WTC11 (cell line): ENCODE measurements at regions not wholly inside any gene's neighbourhood (a gene's known extent, or its start where the extent isn't known, plus 50 kb on each side); places are given as distances from the start of the nearest gene placed in this dataset.

Source experiments
- ATAC-seq: fragments of 200-7000 bp; cut with Tn5 transposase; 2 replicates; pipeline ENCODE4 v1.10.0; 2021; ENCODE audit warnings: mild to moderate bottlenecking, moderate library complexity
- CTCF ChIA-PET: fragments of 300-600 bp; sonication (Branson Sonifier 250); formaldehyde crosslinking; loops from one replicate; lab custom pipeline; 2021; ENCODE audit warnings: antibody characterized with exemption; lab: Charles Lee
- POLR2A ChIA-PET: fragments of 350-600 bp; sonication (Branson Sonifier 250); formaldehyde crosslinking; loops from one replicate; lab custom pipeline; 2021; ENCODE audit warnings: antibody characterized with exemption; lab: Charles Lee
- DNase-seq: peaks from one replicate; pipeline ENCODE4 v3.0.0; 2021; ENCODE audit warnings: low spot score
- H3K27ac Mint-ChIP-seq: 2 replicates; pipeline ENCODE4 v1.8.0; 2021; ENCODE audit warnings: mixed read lengths
- H3K27me3 Mint-ChIP-seq: 2 replicates; pipeline ENCODE4 v1.8.0; 2021; ENCODE audit warnings: low read depth, mild to moderate bottlenecking, moderate library complexity, mixed read lengths
- H3K36me3 Mint-ChIP-seq: 2 replicates; pipeline ENCODE4 v1.8.0; 2021; ENCODE audit warnings: mixed read lengths
- H3K4me1 Mint-ChIP-seq: 2 replicates; pipeline ENCODE4 v1.8.0; 2022; ENCODE audit warnings: mixed read lengths
- H3K4me3 Mint-ChIP-seq: 2 replicates; pipeline ENCODE4 v1.8.0; 2021; ENCODE audit warnings: mild to moderate bottlenecking, moderate library complexity, mixed read lengths
- H3K9me3 Mint-ChIP-seq: 2 replicates; pipeline ENCODE4 v1.8.0; 2021; ENCODE audit warnings: mixed read lengths
- CBFB ChIP-seq: sonication (generic); formaldehyde crosslinking; IDR thresholded peaks from 2 replicates; pipeline ENCODE4 v1.8.1; 2022; ENCODE audit warnings: mild to moderate bottlenecking, low read depth, missing genetic modification reagents
- ELF4 ChIP-seq: sonication (generic); formaldehyde crosslinking; IDR thresholded peaks from 2 replicates; pipeline ENCODE4 v1.8.1; 2022; ENCODE audit warnings: low read depth, mild to moderate bottlenecking, moderate library complexity, missing genetic modification reagents
- MXD4 ChIP-seq: fragments of 250-450 bp; sonication (Bioruptor Pico); IDR thresholded peaks from 2 replicates; pipeline ENCODE4 v1.8.0; 2021; ENCODE audit warnings: mild to moderate bottlenecking, moderate library complexity, borderline replicate concordance
- MYBL2 ChIP-seq: sonication (generic); formaldehyde crosslinking; IDR thresholded peaks from 2 replicates; pipeline ENCODE4 v1.8.1; 2023; ENCODE audit warnings: mild to moderate bottlenecking, moderate library complexity, missing genetic modification reagents
- NFATC4 ChIP-seq: fragments of 250-450 bp; sonication (Bioruptor Pico); IDR thresholded peaks from 2 replicates; pipeline ENCODE4 v1.9.0; 2021; ENCODE audit warnings: mild to moderate bottlenecking
- NR3C1 ChIP-seq: sonication (generic); formaldehyde crosslinking; conservative IDR thresholded peaks from 2 replicates; pipeline ENCODE4 v1.8.1; 2023; ENCODE audit warnings: low read depth, mild to moderate bottlenecking, missing genetic modification reagents
- RELA ChIP-seq: sonication (generic); formaldehyde crosslinking; IDR thresholded peaks from 2 replicates; pipeline ENCODE4 v1.8.1; 2022; ENCODE audit warnings: missing genetic modification reagents, mild to moderate bottlenecking, borderline replicate concordance
- TEAD1 ChIP-seq: sonication (generic); formaldehyde crosslinking; IDR thresholded peaks from 2 replicates; pipeline ENCODE4 v1.8.0; 2022; ENCODE audit warnings: mild to moderate bottlenecking, missing genetic modification reagents
- ZNF138 ChIP-seq: sonication (generic); formaldehyde crosslinking; conservative IDR thresholded peaks from 2 replicates; pipeline ENCODE4 v1.8.1; 2022; ENCODE audit warnings: mild to moderate bottlenecking, moderate library complexity, missing genetic modification reagents
- ZNF232 ChIP-seq: sonication (generic); formaldehyde crosslinking; IDR thresholded peaks from 2 replicates; pipeline ENCODE4 v1.8.0; 2022; ENCODE audit warnings: mild to moderate bottlenecking, missing genetic modification reagents
- ZNF317 ChIP-seq: sonication (generic); formaldehyde crosslinking; IDR thresholded peaks from 2 replicates; pipeline ENCODE4 v1.8.1; 2023; ENCODE audit warnings: low read depth, mild to moderate bottlenecking, moderate library complexity, missing genetic modification reagents, borderline replicate concordance
- ZNF671 ChIP-seq: fragments of 250-450 bp; sonication (Bioruptor Pico); IDR thresholded peaks from 2 replicates; pipeline ENCODE4 v1.8.0; 2021; ENCODE audit warnings: mild to moderate bottlenecking
- TF ChIP-seq, protein P1 (sequence below): fragments of 250-450 bp; sonication (Bioruptor Pico); IDR thresholded peaks from 2 replicates; pipeline ENCODE4 v1.8.0; 2021; ENCODE audit warnings: mild to moderate bottlenecking
- TF ChIP-seq, protein P2 (sequence below): sonication (generic); formaldehyde crosslinking; IDR thresholded peaks from 2 replicates; pipeline ENCODE4 v1.8.1; 2022; ENCODE audit warnings: missing genetic modification reagents, borderline replicate concordance
- TF ChIP-seq, protein P3 (sequence below): fragments of 250-450 bp; sonication (Bioruptor Pico); IDR thresholded peaks from 2 replicates; pipeline ENCODE4 v1.9.0; 2021; ENCODE audit warnings: mild to moderate bottlenecking, borderline replicate concordance
- TF ChIP-seq, protein P4 (sequence below): sonication (generic); formaldehyde crosslinking; IDR thresholded peaks from 2 replicates; pipeline ENCODE4 v1.8.1; 2022; ENCODE audit warnings: mild to moderate bottlenecking, moderate library complexity, missing genetic modification reagents
- TF ChIP-seq, protein P5 (sequence below): sonication (generic); formaldehyde crosslinking; IDR thresholded peaks from 2 replicates; pipeline ENCODE4 v1.8.0; 2022; ENCODE audit warnings: mild to moderate bottlenecking, missing genetic modification reagents
- TF ChIP-seq, protein P6 (sequence below): sonication (generic); formaldehyde crosslinking; IDR thresholded peaks from 2 replicates; pipeline ENCODE4 v1.8.1; 2023; ENCODE audit warnings: mild to moderate bottlenecking, missing genetic modification reagents
- TF ChIP-seq, protein P7 (sequence below): fragments of 200-600 bp; IDR thresholded peaks from 2 replicates; pipeline ENCODE4 v1.8.0; 2022; ENCODE audit warnings: antibody characterized with exemption
- TF ChIP-seq, protein P8 (sequence below): sonication (generic); formaldehyde crosslinking; IDR thresholded peaks from 2 replicates; pipeline ENCODE4 v1.8.0; 2023; ENCODE audit warnings: missing genetic modification reagents
- TF ChIP-seq, protein P9 (sequence below): fragments of 250-450 bp; sonication (Bioruptor Pico); IDR thresholded peaks from 2 replicates; pipeline ENCODE4 v1.9.0; 2021; ENCODE audit warnings: moderate library complexity, mild to moderate bottlenecking, inconsistent platforms, borderline replicate concordance
- TF ChIP-seq, protein P10 (sequence below): fragments of 250-450 bp; sonication (Bioruptor Pico); IDR thresholded peaks from 2 replicates; pipeline ENCODE4 v1.9.0; 2021; ENCODE audit warnings: mild to moderate bottlenecking

DNA sequence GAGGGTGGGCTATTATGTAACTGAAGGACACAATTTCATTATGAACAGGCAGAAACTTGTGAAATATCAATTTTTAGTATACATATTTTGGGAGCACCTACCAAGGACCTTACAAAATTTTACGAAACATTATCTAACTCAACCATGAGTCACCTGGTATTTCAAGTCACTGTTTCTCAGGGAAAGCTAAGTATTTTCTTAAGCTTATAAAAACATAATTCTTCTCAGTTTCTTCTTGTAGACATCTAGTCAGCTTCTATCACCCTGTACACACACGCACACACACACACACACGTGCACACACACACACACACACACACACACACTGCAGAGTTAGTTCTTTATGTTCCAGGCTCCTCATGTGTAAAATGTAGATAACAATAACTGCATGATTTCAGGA is 658.3 kb downstream of the TUSC7 start:
- CTCF ChIA-PET, result no interaction called here
- peaks cover 19% of the 10 kb centered on the region for H3K9me3 Mint-ChIP-seq
- no peak overlapping the region for H3K4me3 Mint-ChIP-seq
- TF ChIP-seq, protein P1, sequence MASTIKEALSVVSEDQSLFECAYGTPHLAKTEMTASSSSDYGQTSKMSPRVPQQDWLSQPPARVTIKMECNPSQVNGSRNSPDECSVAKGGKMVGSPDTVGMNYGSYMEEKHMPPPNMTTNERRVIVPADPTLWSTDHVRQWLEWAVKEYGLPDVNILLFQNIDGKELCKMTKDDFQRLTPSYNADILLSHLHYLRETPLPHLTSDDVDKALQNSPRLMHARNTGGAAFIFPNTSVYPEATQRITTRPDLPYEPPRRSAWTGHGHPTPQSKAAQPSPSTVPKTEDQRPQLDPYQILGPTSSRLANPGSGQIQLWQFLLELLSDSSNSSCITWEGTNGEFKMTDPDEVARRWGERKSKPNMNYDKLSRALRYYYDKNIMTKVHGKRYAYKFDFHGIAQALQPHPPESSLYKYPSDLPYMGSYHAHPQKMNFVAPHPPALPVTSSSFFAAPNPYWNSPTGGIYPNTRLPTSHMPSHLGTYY (CRISPR knock-in tag), result no peak
- TF ChIP-seq, protein P2, sequence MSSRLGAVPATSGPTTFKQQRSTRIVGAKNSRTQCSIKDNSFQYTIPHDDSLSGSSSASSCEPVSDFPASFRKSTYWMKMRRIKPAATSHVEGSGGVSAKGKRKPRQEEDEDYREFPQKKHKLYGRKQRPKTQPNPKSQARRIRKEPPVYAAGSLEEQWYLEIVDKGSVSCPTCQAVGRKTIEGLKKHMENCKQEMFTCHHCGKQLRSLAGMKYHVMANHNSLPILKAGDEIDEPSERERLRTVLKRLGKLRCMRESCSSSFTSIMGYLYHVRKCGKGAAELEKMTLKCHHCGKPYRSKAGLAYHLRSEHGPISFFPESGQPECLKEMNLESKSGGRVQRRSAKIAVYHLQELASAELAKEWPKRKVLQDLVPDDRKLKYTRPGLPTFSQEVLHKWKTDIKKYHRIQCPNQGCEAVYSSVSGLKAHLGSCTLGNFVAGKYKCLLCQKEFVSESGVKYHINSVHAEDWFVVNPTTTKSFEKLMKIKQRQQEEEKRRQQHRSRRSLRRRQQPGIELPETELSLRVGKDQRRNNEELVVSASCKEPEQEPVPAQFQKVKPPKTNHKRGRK (CRISPR knock-in tag), result no peak
- no peak for TF ChIP-seq RELA (CRISPR knock-in tag)
- TF ChIP-seq ZNF232, result no peak
- TF ChIP-seq, protein P3, sequence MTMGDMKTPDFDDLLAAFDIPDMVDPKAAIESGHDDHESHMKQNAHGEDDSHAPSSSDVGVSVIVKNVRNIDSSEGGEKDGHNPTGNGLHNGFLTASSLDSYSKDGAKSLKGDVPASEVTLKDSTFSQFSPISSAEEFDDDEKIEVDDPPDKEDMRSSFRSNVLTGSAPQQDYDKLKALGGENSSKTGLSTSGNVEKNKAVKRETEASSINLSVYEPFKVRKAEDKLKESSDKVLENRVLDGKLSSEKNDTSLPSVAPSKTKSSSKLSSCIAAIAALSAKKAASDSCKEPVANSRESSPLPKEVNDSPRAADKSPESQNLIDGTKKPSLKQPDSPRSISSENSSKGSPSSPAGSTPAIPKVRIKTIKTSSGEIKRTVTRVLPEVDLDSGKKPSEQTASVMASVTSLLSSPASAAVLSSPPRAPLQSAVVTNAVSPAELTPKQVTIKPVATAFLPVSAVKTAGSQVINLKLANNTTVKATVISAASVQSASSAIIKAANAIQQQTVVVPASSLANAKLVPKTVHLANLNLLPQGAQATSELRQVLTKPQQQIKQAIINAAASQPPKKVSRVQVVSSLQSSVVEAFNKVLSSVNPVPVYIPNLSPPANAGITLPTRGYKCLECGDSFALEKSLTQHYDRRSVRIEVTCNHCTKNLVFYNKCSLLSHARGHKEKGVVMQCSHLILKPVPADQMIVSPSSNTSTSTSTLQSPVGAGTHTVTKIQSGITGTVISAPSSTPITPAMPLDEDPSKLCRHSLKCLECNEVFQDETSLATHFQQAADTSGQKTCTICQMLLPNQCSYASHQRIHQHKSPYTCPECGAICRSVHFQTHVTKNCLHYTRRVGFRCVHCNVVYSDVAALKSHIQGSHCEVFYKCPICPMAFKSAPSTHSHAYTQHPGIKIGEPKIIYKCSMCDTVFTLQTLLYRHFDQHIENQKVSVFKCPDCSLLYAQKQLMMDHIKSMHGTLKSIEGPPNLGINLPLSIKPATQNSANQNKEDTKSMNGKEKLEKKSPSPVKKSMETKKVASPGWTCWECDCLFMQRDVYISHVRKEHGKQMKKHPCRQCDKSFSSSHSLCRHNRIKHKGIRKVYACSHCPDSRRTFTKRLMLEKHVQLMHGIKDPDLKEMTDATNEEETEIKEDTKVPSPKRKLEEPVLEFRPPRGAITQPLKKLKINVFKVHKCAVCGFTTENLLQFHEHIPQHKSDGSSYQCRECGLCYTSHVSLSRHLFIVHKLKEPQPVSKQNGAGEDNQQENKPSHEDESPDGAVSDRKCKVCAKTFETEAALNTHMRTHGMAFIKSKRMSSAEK, result no peak
- TF ChIP-seq ZNF138 (CRISPR knock-in tag), result no peak
- no peak for TF ChIP-seq ZNF317
- TF ChIP-seq, all 79 proteins: peak for 0
- Mint-ChIP-seq H3K4me1 (peaks cover 2% of the 10 kb centered on the region), H3K27ac (no peak overlapping the region), H3K36me3 (peaks cover 16% of the 10 kb centered on the region), H3K27me3 (peaks cover 2% of the 10 kb centered on the region; the same call in 1 of the 2 replicates)
- ATAC-seq (no peak), DNase-seq (no peak)
- POLR2A ChIA-PET, result no interaction called here

DNA sequence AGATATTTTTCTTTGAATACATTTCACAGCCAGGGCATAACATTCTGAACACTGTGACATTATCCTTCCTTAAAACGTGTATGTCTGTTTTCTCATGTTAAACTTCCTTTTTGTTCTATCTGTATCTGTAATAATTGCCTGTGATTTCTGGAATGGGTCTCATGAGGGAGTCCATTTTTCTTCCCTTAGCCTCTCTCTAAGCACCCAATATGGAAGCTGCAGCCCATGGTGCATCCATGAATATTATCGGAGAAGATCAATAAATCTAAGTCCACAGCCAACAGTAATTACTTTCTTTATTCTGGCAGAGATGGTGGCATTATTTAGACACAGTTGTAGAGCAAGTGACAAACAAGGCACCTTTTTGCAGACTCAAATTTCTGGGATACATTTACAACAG is 671.1 kb downstream of the TUSC7 start:
- DNase-seq (no peak), ATAC-seq (no peak)
- POLR2A ChIA-PET, result no interaction called here
- H3K36me3 Mint-ChIP-seq, result no peaks in the 10 kb centered on the region
- H3K27ac Mint-ChIP-seq, result no peak overlapping the region
- H3K27me3 Mint-ChIP-seq, result no peaks in the 10 kb centered on the region
- H3K9me3 Mint-ChIP-seq, result peaks cover 9% of the 10 kb centered on the region; the same call in 1 of the 2 replicates
- no peak overlapping the region for H3K4me3 Mint-ChIP-seq
- peaks cover 15% of the 10 kb centered on the region for H3K4me1 Mint-ChIP-seq
- CTCF ChIA-PET, result no interaction called here
- no peak for TF ChIP-seq ELF4
- no peak for TF ChIP-seq MYBL2
- TF ChIP-seq, protein P4, sequence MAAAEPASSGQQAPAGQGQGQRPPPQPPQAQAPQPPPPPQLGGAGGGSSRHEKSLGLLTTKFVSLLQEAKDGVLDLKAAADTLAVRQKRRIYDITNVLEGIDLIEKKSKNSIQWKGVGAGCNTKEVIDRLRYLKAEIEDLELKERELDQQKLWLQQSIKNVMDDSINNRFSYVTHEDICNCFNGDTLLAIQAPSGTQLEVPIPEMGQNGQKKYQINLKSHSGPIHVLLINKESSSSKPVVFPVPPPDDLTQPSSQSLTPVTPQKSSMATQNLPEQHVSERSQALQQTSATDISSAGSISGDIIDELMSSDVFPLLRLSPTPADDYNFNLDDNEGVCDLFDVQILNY (CRISPR knock-in tag), result no peak
- no peak for TF ChIP-seq TEAD1
- no peak for TF ChIP-seq CBFB (CRISPR knock-in tag)
- TF ChIP-seq, protein P5, sequence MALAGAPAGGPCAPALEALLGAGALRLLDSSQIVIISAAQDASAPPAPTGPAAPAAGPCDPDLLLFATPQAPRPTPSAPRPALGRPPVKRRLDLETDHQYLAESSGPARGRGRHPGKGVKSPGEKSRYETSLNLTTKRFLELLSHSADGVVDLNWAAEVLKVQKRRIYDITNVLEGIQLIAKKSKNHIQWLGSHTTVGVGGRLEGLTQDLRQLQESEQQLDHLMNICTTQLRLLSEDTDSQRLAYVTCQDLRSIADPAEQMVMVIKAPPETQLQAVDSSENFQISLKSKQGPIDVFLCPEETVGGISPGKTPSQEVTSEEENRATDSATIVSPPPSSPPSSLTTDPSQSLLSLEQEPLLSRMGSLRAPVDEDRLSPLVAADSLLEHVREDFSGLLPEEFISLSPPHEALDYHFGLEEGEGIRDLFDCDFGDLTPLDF (CRISPR knock-in tag), result no peak
- no peak for TF ChIP-seq NFATC4 (CRISPR knock-in tag)
- TF ChIP-seq, protein P6, sequence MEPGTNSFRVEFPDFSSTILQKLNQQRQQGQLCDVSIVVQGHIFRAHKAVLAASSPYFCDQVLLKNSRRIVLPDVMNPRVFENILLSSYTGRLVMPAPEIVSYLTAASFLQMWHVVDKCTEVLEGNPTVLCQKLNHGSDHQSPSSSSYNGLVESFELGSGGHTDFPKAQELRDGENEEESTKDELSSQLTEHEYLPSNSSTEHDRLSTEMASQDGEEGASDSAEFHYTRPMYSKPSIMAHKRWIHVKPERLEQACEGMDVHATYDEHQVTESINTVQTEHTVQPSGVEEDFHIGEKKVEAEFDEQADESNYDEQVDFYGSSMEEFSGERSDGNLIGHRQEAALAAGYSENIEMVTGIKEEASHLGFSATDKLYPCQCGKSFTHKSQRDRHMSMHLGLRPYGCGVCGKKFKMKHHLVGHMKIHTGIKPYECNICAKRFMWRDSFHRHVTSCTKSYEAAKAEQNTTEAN (CRISPR knock-in tag), result no peak
- TF ChIP-seq, protein P7, sequence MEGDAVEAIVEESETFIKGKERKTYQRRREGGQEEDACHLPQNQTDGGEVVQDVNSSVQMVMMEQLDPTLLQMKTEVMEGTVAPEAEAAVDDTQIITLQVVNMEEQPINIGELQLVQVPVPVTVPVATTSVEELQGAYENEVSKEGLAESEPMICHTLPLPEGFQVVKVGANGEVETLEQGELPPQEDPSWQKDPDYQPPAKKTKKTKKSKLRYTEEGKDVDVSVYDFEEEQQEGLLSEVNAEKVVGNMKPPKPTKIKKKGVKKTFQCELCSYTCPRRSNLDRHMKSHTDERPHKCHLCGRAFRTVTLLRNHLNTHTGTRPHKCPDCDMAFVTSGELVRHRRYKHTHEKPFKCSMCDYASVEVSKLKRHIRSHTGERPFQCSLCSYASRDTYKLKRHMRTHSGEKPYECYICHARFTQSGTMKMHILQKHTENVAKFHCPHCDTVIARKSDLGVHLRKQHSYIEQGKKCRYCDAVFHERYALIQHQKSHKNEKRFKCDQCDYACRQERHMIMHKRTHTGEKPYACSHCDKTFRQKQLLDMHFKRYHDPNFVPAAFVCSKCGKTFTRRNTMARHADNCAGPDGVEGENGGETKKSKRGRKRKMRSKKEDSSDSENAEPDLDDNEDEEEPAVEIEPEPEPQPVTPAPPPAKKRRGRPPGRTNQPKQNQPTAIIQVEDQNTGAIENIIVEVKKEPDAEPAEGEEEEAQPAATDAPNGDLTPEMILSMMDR, result no peak
- no peak for TF ChIP-seq MXD4
- TF ChIP-seq, protein P8, sequence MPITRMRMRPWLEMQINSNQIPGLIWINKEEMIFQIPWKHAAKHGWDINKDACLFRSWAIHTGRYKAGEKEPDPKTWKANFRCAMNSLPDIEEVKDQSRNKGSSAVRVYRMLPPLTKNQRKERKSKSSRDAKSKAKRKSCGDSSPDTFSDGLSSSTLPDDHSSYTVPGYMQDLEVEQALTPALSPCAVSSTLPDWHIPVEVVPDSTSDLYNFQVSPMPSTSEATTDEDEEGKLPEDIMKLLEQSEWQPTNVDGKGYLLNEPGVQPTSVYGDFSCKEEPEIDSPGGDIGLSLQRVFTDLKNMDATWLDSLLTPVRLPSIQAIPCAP, result no peak
- TF ChIP-seq, protein P9, sequence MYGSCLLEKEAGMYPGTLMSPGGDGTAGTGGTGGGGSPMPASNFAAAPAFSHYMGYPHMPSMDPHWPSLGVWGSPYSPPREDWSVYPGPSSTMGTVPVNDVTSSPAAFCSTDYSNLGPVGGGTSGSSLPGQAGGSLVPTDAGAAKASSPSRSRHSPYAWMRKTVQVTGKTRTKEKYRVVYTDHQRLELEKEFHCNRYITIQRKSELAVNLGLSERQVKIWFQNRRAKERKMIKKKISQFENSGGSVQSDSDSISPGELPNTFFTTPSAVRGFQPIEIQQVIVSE, result no peak
- no peak for TF ChIP-seq ZNF671 (CRISPR knock-in tag)
- TF ChIP-seq, protein P10, sequence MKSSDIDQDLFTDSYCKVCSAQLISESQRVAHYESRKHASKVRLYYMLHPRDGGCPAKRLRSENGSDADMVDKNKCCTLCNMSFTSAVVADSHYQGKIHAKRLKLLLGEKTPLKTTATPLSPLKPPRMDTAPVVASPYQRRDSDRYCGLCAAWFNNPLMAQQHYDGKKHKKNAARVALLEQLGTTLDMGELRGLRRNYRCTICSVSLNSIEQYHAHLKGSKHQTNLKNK (CRISPR knock-in tag), result no peak
- no peak for TF ChIP-seq NR3C1 (CRISPR knock-in tag)
